COLO668 (cell line): ENCODE measurements at regions not wholly inside any gene's neighbourhood (a gene's known extent, or its start where the extent isn't known, plus 50 kb on each side); places are given as distances from the start of the nearest gene placed in this dataset.

Source experiments
- DNase-seq: peaks from one replicate; lab custom pipeline; 2025; ENCODE audit not compliant: unreplicated experiment; lab: John Stamatoyannopoulos, UW

GRCh38 chr5:145708169-145708568 is 127.0 kb downstream of the PRELID2 start:
- DNase-seq, result no peak

- no peak for DNase-seq
Observed at GRCh38 chr5:145704724-145705123, 130.4 kb downstream of the PRELID2 start.

GRCh38 chr5:145703856-145704255 is 131.3 kb downstream of the PRELID2 start:
- no peak for DNase-seq

- no peak for DNase-seq
Observed at GRCh38 chr5:145701404-145701803, 133.7 kb downstream of the PRELID2 start.

- DNase-seq, result no peak
Observed at GRCh38 chr5:145699846-145700245, 135.3 kb downstream of the PRELID2 start.

GRCh38 chr5:145697251-145697990 is 137.7 kb downstream of the PRELID2 start:
- DNase-seq, result peak; percentile 2

GRCh38 chr5:145689235-145689634 is 145.9 kb downstream of the PRELID2 start:
- no peak for DNase-seq

- DNase-seq, result no peak
Observed at GRCh38 chr5:145687943-145688342, 147.2 kb downstream of the PRELID2 start.

GRCh38 chr5:145685417-145685816 is 149.7 kb downstream of the PRELID2 start:
- DNase-seq, result no peak

GRCh38 chr5:145683431-145683830 is 151.7 kb downstream of the PRELID2 start:
- no peak for DNase-seq

- DNase-seq, result no peak
Observed at GRCh38 chr5:145682197-145682899, 152.8 kb downstream of the PRELID2 start.

GRCh38 chr5:145681686-145682085 is 153.5 kb downstream of the PRELID2 start:
- DNase-seq, result peak; percentile 29

GRCh38 chr5:145681216-145681615 is 153.9 kb downstream of the PRELID2 start:
- no peak for DNase-seq

GRCh38 chr5:145680767-145681166 is 154.4 kb downstream of the PRELID2 start:
- DNase-seq, result no peak

- no peak for DNase-seq
Observed at GRCh38 chr5:145680169-145680568, 155.0 kb downstream of the PRELID2 start.

GRCh38 chr5:145678255-145678654 is 156.9 kb downstream of the PRELID2 start:
- DNase-seq, result no peak

GRCh38 chr5:145673786-145674185 is 161.4 kb downstream of the PRELID2 start:
- no peak for DNase-seq

- DNase-seq, result no peak
Observed at GRCh38 chr5:145668714-145669113, 166.4 kb downstream of the PRELID2 start.

GRCh38 chr5:145667742-145668141 is 167.4 kb downstream of the PRELID2 start:
- DNase-seq, result no peak

GRCh38 chr5:145666591-145666990 is 168.6 kb downstream of the PRELID2 start:
- DNase-seq, result no peak

GRCh38 chr5:145661737-145662485 is 173.2 kb downstream of the PRELID2 start:
- DNase-seq, result no peak
